ENCODE measurements at regions not wholly inside any gene's neighbourhood (a gene's known extent, or its start where the extent isn't known, plus 50 kb on each side); places are given as distances from the start of the nearest gene placed in this dataset.

DNA sequence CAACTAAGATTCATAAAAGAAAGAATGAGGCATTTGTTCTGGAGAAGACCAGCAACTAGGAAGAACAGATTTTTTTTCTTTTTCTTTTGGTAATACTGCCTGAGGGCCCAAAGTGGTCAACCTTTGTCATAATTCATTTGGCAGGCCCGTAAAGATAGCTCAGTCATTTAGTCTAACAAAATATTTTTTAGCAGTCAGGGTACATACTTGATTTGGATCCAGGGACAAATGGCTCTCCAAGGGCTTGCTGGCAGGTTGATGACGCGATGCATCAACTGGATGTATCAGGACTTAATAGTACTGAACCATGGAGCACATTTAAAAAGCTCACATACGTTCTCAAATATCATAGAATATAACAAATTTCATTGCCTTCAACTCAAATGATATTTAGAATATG lies 203.4 kb upstream of the ZNF608 start (continued):
- TF ChIP-seq, protein P1, sequence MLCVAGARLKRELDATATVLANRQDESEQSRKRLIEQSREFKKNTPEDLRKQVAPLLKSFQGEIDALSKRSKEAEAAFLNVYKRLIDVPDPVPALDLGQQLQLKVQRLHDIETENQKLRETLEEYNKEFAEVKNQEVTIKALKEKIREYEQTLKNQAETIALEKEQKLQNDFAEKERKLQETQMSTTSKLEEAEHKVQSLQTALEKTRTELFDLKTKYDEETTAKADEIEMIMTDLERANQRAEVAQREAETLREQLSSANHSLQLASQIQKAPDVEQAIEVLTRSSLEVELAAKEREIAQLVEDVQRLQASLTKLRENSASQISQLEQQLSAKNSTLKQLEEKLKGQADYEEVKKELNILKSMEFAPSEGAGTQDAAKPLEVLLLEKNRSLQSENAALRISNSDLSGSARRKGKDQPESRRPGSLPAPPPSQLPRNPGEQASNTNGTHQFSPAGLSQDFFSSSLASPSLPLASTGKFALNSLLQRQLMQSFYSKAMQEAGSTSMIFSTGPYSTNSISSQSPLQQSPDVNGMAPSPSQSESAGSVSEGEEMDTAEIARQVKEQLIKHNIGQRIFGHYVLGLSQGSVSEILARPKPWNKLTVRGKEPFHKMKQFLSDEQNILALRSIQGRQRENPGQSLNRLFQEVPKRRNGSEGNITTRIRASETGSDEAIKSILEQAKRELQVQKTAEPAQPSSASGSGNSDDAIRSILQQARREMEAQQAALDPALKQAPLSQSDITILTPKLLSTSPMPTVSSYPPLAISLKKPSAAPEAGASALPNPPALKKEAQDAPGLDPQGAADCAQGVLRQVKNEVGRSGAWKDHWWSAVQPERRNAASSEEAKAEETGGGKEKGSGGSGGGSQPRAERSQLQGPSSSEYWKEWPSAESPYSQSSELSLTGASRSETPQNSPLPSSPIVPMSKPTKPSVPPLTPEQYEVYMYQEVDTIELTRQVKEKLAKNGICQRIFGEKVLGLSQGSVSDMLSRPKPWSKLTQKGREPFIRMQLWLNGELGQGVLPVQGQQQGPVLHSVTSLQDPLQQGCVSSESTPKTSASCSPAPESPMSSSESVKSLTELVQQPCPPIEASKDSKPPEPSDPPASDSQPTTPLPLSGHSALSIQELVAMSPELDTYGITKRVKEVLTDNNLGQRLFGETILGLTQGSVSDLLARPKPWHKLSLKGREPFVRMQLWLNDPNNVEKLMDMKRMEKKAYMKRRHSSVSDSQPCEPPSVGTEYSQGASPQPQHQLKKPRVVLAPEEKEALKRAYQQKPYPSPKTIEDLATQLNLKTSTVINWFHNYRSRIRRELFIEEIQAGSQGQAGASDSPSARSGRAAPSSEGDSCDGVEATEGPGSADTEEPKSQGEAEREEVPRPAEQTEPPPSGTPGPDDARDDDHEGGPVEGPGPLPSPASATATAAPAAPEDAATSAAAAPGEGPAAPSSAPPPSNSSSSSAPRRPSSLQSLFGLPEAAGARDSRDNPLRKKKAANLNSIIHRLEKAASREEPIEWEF (IDR thresholded peaks at IDR 0.05; ENCODE audit: insufficient replicate concordance, low read depth, low read length), result no peak
- TF ChIP-seq, protein P2, sequence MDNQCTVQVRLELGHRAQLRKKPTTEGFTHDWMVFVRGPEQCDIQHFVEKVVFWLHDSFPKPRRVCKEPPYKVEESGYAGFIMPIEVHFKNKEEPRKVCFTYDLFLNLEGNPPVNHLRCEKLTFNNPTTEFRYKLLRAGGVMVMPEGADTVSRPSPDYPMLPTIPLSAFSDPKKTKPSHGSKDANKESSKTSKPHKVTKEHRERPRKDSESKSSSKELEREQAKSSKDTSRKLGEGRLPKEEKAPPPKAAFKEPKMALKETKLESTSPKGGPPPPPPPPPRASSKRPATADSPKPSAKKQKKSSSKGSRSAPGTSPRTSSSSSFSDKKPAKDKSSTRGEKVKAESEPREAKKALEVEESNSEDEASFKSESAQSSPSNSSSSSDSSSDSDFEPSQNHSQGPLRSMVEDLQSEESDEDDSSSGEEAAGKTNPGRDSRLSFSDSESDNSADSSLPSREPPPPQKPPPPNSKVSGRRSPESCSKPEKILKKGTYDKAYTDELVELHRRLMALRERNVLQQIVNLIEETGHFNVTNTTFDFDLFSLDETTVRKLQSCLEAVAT (IDR thresholded peaks at IDR 0.05), result no peak
- TF ChIP-seq, protein P3, sequence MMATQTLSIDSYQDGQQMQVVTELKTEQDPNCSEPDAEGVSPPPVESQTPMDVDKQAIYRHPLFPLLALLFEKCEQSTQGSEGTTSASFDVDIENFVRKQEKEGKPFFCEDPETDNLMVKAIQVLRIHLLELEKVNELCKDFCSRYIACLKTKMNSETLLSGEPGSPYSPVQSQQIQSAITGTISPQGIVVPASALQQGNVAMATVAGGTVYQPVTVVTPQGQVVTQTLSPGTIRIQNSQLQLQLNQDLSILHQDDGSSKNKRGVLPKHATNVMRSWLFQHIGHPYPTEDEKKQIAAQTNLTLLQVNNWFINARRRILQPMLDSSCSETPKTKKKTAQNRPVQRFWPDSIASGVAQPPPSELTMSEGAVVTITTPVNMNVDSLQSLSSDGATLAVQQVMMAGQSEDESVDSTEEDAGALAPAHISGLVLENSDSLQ (IDR thresholded peaks at IDR 0.05), result no peak
- TF ChIP-seq SKIL (IDR thresholded peaks at IDR 0.05; ENCODE audit: low read depth, poor library complexity, severe bottlenecking) (no peak), MTA3 (IDR thresholded peaks at IDR 0.05; ENCODE audit: borderline replicate concordance, low read length) (no peak), BCL3 (IDR thresholded peaks at IDR 0.05; ENCODE audit: borderline replicate concordance, insufficient read depth, low read depth, low read length, poor library complexity, severe bottlenecking) (no peak), RAD51 (IDR thresholded peaks at IDR 0.05) (no peak), LARP7 (IDR thresholded peaks at IDR 0.05) (no peak), RAD21 (IDR thresholded peaks at IDR 0.05; ENCODE audit: insufficient read depth, low read depth, low read length) (no peak), TAF1 (IDR thresholded peaks at IDR 0.05; ENCODE audit: borderline replicate concordance, low read depth, low read length) (no peak), ZNF274 (IDR thresholded peaks at IDR 0.05; ENCODE audit: insufficient read depth, insufficient read length) (no peak), ZSCAN29 (IDR thresholded peaks at IDR 0.05) (no peak)
- TF ChIP-seq, protein P4, sequence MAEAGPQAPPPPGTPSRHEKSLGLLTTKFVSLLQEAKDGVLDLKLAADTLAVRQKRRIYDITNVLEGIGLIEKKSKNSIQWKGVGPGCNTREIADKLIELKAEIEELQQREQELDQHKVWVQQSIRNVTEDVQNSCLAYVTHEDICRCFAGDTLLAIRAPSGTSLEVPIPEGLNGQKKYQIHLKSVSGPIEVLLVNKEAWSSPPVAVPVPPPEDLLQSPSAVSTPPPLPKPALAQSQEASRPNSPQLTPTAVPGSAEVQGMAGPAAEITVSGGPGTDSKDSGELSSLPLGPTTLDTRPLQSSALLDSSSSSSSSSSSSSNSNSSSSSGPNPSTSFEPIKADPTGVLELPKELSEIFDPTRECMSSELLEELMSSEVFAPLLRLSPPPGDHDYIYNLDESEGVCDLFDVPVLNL (IDR thresholded peaks at IDR 0.05; ENCODE audit: low read depth, low read length), result no peak
- TF ChIP-seq, protein P5, sequence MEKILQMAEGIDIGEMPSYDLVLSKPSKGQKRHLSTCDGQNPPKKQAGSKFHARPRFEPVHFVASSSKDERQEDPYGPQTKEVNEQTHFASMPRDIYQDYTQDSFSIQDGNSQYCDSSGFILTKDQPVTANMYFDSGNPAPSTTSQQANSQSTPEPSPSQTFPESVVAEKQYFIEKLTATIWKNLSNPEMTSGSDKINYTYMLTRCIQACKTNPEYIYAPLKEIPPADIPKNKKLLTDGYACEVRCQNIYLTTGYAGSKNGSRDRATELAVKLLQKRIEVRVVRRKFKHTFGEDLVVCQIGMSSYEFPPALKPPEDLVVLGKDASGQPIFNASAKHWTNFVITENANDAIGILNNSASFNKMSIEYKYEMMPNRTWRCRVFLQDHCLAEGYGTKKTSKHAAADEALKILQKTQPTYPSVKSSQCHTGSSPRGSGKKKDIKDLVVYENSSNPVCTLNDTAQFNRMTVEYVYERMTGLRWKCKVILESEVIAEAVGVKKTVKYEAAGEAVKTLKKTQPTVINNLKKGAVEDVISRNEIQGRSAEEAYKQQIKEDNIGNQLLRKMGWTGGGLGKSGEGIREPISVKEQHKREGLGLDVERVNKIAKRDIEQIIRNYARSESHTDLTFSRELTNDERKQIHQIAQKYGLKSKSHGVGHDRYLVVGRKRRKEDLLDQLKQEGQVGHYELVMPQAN (conservative IDR thresholded peaks at IDR 0.05), result no peak

Measured in GM12878 (cell line).